ENCODE measurements at regions not wholly inside any gene's neighbourhood (a gene's known extent, or its start where the extent isn't known, plus 50 kb on each side); places are given as distances from the start of the nearest gene placed in this dataset.
"Not testable (repeated sequence)": the region's sequence is repeated elsewhere in the genome, so short reads cannot be mapped to it uniquely, and the experiment has no call there.

- no peak for DNase-seq
These were observed 210.6 kb upstream of the CHST9 start for GRCh38 chr18:27395752-27396151.

- DNase-seq: no peak
These were observed 209.6 kb upstream of the CHST9 start for GRCh38 chr18:27394687-27395086.

- no peak for DNase-seq
These were observed 197.6 kb upstream of the CHST9 start for GRCh38 chr18:27382567-27383216.

GRCh38 chr18:27378431-27379095 is 193.5 kb upstream of the CHST9 start:
- DNase-seq: no peak

- no peak for DNase-seq
These were observed 192.1 kb upstream of the CHST9 start for GRCh38 chr18:27377251-27377650.

DNA sequence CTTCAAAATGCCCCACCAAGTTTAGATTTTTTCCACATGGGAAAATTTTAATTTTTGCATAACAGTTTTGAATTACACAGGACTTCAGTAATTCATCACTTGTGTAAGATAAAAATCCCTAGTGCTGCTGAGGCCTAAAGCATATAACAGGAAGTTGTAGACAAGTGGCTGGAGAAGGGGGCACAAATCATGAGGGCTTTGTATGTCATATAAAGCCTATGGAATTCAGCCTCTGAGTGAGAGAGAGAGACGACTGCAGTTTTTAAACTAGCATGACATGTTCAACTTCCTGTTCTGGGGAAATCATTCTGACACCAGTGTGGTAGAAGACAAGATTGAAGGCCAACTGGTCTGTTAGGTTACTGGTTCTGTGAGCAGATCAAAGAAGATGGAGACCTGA is 187.3 kb upstream of the CHST9 start:
- no peak for DNase-seq

DNA sequence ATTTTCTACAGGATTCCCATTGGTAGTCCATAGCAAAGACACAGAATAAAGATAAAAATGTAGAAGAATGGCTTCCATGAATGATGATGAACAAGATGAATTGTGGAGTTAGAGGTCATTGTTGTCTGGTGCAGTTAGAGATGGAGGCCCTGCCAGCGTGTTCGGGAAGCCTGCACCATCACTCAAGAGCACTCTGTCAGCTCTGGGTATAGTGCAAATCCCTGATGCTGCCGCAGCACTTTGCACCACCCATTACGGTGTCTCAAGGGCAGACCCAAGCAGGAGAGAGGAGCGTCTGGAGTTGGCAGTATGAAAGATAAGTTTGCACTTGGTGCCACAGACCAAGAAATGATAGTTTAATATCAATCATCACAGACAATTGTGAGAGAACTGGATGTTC is 181.6 kb upstream of the CHST9 start:
- no peak for DNase-seq

- no peak for DNase-seq
These were observed 181.0 kb upstream of the CHST9 start for GRCh38 chr18:27366151-27366550.

DNA sequence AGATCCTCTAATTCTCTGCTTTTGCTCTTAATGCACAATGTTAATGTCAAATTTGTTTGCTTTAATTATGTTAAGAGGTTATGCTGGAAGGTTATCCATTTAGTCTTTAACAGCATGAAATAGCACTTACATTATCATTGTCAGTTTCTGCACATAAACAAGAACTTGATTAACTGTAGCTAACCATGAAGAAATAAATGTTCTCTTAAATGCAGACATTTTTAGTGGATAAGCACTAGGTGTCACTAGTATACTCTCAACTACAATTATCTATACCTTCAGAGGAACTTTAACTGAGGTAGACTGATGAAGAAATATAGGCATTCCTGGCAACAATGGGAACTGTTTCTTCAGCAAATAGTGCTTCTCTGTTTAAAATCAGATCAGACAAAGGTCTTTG is 178.8 kb upstream of the CHST9 start:
- no peak for DNase-seq

GRCh38 chr18:27361477-27361876 is 176.4 kb upstream of the CHST9 start:
- DNase-seq: no peak

GRCh38 chr18:27355308-27355707 is 170.2 kb upstream of the CHST9 start:
- no peak for DNase-seq

DNA sequence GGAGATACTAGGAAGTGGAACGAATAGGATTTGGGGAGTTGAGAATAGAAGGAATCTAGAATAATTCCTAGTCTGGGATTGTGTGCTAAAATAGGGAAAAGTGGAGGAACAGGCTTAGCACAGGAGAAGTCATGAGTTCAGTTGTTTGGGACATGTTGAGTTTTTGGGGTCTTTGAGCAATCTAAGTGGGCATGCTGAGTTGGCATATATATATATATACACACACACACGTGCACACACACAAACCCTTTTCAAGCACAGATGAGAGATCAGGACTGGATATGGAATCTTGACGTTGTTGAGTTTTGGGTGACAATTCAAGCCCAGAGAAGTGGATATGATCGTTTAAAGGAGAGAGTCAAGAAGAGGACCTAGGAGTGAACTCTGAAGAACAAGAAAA is 168.2 kb upstream of the CHST9 start:
- DNase-seq: no peak

- DNase-seq: no peak
These were observed 164.3 kb upstream of the CHST9 start for GRCh38 chr18:27349284-27349882.

- no peak for DNase-seq
These were observed 146.5 kb upstream of the CHST9 start for GRCh38 chr18:27331606-27332005.

DNA sequence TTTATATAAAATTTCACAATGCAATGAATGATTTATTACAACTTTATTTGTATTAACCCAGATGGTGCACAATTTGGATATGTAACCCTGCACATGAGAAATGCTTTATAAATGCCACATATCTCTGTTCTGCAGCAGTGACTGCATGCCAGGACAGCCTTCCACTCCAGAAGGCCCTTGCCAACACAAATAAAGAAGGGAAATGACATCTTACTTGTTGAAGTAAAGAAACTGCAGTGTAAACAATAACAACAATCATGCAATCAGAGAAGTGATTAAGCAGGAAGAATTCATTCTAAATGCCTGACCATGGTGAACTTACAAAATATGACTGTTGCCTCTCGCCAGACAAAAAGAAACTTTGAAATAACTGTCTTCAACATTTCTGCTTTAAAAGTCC is 129.9 kb upstream of the CHST9 start:
- DNase-seq: no peak

DNA sequence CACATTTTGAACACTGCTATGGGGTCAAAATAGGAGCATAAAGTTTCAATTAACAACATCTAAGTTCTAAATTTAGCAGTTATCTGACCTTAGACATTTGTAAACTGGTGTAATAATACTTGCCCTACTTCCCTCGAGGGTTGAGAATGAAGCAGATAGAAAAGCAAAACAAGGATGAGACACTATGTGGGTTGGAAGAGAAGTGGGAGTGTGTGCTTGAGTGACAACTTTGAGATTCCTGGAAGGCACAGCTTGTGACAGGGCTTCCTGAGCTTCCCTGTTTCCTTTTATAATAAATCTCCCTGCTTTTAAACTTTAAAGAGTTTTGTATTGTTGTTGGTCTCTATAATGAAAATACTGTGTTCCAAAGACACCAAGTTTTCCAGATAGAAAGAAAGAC is 128.6 kb upstream of the CHST9 start:
- no peak for DNase-seq

- no peak for DNase-seq
These were observed 127.7 kb upstream of the CHST9 start for GRCh38 chr18:27312853-27313252.

DNA sequence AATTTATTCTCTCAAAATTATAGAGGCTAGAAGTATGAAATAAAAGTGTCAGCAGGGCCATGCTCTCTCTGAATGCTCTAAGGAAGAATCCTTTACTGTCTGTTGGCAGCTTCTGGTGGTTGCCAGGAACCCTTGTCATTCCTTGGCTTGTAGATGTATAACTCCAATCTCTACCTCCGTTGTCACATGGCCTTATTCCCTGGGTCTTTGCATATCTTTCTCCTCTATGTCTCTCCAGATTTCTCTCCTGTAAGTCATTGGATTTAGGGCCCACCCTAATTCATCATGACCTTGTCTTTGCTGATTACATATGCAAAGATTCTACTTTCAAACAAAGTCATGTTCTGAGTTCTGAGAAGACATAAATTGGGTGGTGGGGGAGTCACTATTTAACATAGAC is 127.0 kb upstream of the CHST9 start:
- DNase-seq: no peak

DNA sequence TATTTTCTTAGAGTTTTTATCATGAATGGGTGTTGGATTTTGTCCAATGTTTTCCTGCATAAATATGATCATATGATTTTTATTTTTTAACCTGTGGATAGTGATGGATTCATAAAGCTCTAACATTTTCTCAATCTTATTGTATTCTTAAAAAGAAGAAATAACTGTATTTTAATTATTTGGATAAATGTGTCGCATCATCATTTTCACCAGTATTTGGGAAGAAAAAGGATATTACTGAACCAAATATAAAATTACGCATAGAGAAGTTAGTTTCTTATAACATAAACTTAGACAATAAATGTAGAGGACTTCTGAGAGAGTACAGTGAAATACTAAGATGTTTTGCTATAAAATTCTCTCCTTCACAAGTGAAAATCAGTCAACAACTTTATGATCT is 126.0 kb upstream of the CHST9 start:
- DNase-seq: no peak

DNA sequence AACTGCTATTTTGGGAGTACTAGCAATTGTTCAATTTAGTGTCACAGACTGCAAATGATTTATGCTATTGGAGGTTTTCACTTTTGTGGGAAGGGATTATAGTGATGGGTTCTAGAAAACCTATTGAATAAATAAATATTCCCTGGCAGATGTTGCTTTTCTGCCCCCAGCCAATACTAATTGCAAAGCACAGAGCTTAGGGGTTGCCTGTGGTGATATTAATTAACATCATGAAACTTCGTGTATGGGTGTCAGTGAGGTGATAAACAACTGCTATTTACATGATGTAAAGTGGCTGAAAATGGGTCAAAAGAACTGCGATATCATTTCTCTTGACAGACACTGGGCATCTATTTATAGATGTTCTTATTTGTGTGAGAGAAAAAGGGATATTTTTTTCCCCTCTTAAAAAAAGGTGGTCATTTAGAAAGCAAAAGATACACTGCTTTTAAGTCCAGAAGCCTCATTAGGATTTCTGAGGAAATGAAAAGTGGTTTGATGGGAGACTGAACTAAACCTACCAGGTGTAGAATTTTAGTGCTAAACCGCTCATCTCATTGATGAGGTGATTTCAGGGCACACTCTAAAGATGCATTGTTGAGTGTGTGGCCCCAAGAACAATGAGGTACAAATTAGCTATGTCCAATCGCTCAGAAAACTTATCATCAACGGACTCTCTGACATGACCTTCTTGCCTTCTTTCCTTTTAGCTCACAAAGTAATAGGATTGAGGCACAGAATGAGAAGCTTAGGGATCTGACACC is 116.7 kb upstream of the CHST9 start:
- DNase-seq: no peak

- DNase-seq: no peak
These were observed 113.2 kb upstream of the CHST9 start for GRCh38 chr18:27298214-27298804.

- DNase-seq: not testable (repeated sequence)
These were observed 101.0 kb upstream of the CHST9 start for GRCh38 chr18:27285973-27286562.

Measured in amygdala (tissue), 56 donors.